IMR-90 (cell line): ENCODE measurements at regions not wholly inside any gene's neighbourhood (a gene's known extent, or its start where the extent isn't known, plus 50 kb on each side); places are given as distances from the start of the nearest gene placed in this dataset.

Experiments used
- ATAC-seq: fragments of 200-7000 bp; cut with Tn5 transposase; 2 replicates; pipeline ENCODE4 v1.9.1; 2020; ENCODE audit warnings: low read depth, mild to moderate bottlenecking, moderate library complexity
- BruUV-seq: library from RNA; stranded (reverse); fragments of 400-500 nt; replicated peaks from 2 replicates; lab custom pipeline; 2021; lab: Mats Ljungman, UMichigan
- CTCF ChIA-PET: fragments of 300-600 bp; formaldehyde crosslinking; extraction: SDS; loops from one replicate; lab custom pipeline; 2021; ENCODE audit warnings: antibody characterized with exemption; lab: Yijun Ruan, JAX
- POLR2A ChIA-PET: fragments of 300-600 bp; sonication (Branson Sonifier 250); formaldehyde crosslinking; loops from one replicate; lab custom pipeline; 2022; ENCODE audit warnings: antibody characterized with exemption; ENCODE audit not compliant: unreplicated experiment; lab: Charles Lee
- DNase-seq: peaks from one replicate; pipeline ENCODE4 v3.0.0; 2013
- H2AFZ ChIP-seq: replicated peaks from 2 replicates; pipeline ENCODE3; 2013; ENCODE audit warnings: low read length, mild to moderate bottlenecking; ENCODE audit not compliant: poor library complexity
- H2AK5ac ChIP-seq: 2 replicates; pipeline ENCODE4 v1.6.1; 2013; ENCODE audit warnings: low read depth, low read length, inconsistent platforms
- H2AK9ac ChIP-seq: replicated peaks from 2 replicates; pipeline ENCODE3; 2013; ENCODE audit warnings: mild to moderate bottlenecking, low read depth, low read length, moderate library complexity; ENCODE audit not compliant: poor library complexity
- H2BK120ac ChIP-seq: 2 replicates; pipeline ENCODE4 v1.6.1; 2013; ENCODE audit warnings: low read depth, low read length, inconsistent platforms
- H2BK15ac ChIP-seq: 3 replicates; pipeline ENCODE4 v1.6.1; 2013; ENCODE audit warnings: low read depth, low read length, inconsistent platforms
- H2BK20ac ChIP-seq: 2 replicates; pipeline ENCODE4 v1.6.1; 2013; ENCODE audit warnings: low read depth, mild to moderate bottlenecking, inconsistent platforms, low read length, moderate library complexity
- H2BK5ac ChIP-seq: 2 replicates; pipeline ENCODE4 v1.6.1; 2013; ENCODE audit warnings: mild to moderate bottlenecking, low read depth, low read length, inconsistent platforms; ENCODE audit not compliant: poor library complexity, severe bottlenecking
- H3K14ac ChIP-seq: replicated peaks from 2 replicates; pipeline ENCODE4 v1.6.1; 2013; ENCODE audit warnings: low read depth, low read length, inconsistent platforms
- H3K18ac ChIP-seq: 2 replicates; pipeline ENCODE4 v1.6.1; 2013; ENCODE audit warnings: low read depth, low read length, control low read depth
- H3K23ac ChIP-seq: 2 replicates; pipeline ENCODE4 v1.6.1; 2013; ENCODE audit warnings: low read depth, low read length, inconsistent platforms
- H3K27ac ChIP-seq: 2 replicates; pipeline ENCODE4 v1.5.1; 2013; ENCODE audit warnings: mild to moderate bottlenecking, control low read depth, low read length; ENCODE audit not compliant: insufficient read depth
- H3K27me3 ChIP-seq: 2 replicates; pipeline ENCODE4 v1.6.1; 2013; ENCODE audit warnings: low read length; ENCODE audit not compliant: control insufficient read depth, insufficient read depth
- H3K36me3 ChIP-seq: 2 replicates; pipeline ENCODE4 v1.6.1; 2013; ENCODE audit warnings: low read length, mixed read lengths; ENCODE audit not compliant: control insufficient read depth, insufficient read depth
- H3K4ac ChIP-seq: 2 replicates; pipeline ENCODE4 v1.6.1; 2013; ENCODE audit warnings: low read depth, low read length, inconsistent platforms
- H3K4me1 ChIP-seq: 2 replicates; pipeline ENCODE4 v1.6.1; 2013; ENCODE audit warnings: low read length, mixed read lengths; ENCODE audit not compliant: control insufficient read depth, insufficient read depth
- H3K4me2 ChIP-seq: 2 replicates; pipeline ENCODE4 v1.6.1; 2013; ENCODE audit warnings: low read depth, mild to moderate bottlenecking, control low read depth, low read length, moderate library complexity
- H3K4me3 ChIP-seq: 2 replicates; pipeline ENCODE4 v1.5.1; 2013; ENCODE audit warnings: low read depth, mild to moderate bottlenecking, control low read depth, low read length, moderate library complexity; ENCODE audit not compliant: insufficient read depth
- H3K56ac ChIP-seq: 2 replicates; pipeline ENCODE4 v1.6.1; 2013; ENCODE audit warnings: low read length, inconsistent platforms; ENCODE audit not compliant: insufficient read depth; ENCODE audit errors: extremely low read depth
- H3K79me1 ChIP-seq, 2 experiments: 2 replicates each; pipeline ENCODE4 v1.6.1; 2013; ENCODE audit warnings: low read length in 2 of 2, inconsistent platforms in 1 of 2, low read depth in 1 of 2
- H3K9ac ChIP-seq: 2 replicates; pipeline ENCODE4 v1.6.1; 2013; ENCODE audit warnings: low read depth, low read length, control low read depth
- H3K9me1 ChIP-seq: 2 replicates; pipeline ENCODE4 v1.6.1; 2013; ENCODE audit warnings: low read length, inconsistent platforms; ENCODE audit not compliant: insufficient read depth
- H3K9me3 ChIP-seq: 2 replicates; pipeline ENCODE4 v1.6.1; 2013; ENCODE audit warnings: low read length; ENCODE audit not compliant: control insufficient read depth, insufficient read depth
- H4K20me1 ChIP-seq: 2 replicates; pipeline ENCODE4 v1.6.1; 2013; ENCODE audit warnings: low read length, inconsistent platforms; ENCODE audit not compliant: insufficient read depth
- H4K5ac ChIP-seq: 2 replicates; pipeline ENCODE4 v1.6.1; 2013; ENCODE audit warnings: mild to moderate bottlenecking, low read depth, low read length, control low read depth
- H4K8ac ChIP-seq, 2 experiments: 2 replicates each; pipeline ENCODE4 v1.6.1; 2013; ENCODE audit warnings: low read depth in 2 of 2, low read length in 2 of 2, control low read depth in 1 of 2, inconsistent platforms in 1 of 2
- H4K91ac ChIP-seq: 2 replicates; pipeline ENCODE4 v1.6.1; 2013; ENCODE audit warnings: low read depth, low read length, inconsistent platforms; ENCODE audit not compliant: insufficient read depth
- BHLHE40 ChIP-seq: fragments of 150-350 bp; IDR thresholded peaks from 2 replicates; pipeline ENCODE4 v1.6.1; 2016; ENCODE audit warnings: mild to moderate bottlenecking, low read depth, low read length
- CEBPB ChIP-seq: IDR thresholded peaks from 2 replicates; pipeline ENCODE4 v1.6.1; 2012; ENCODE audit warnings: low read depth, low read length, improper control_type of control experiment
- FOS ChIP-seq: fragments of 150-350 bp; IDR thresholded peaks from 2 replicates; pipeline ENCODE4 v1.6.1; 2016; ENCODE audit warnings: low read depth, low read length
- MAFK ChIP-seq: IDR thresholded peaks from 2 replicates; pipeline ENCODE4 v1.6.1; 2012; ENCODE audit warnings: low read depth, low read length, improper control_type of control experiment
- MAZ ChIP-seq: IDR thresholded peaks from 2 replicates; pipeline ENCODE4 v1.6.1; 2012; ENCODE audit warnings: low read depth, mild to moderate bottlenecking, low read length, improper control_type of control experiment, moderate library complexity, borderline replicate concordance
- RFX5 ChIP-seq: IDR thresholded peaks from 2 replicates; pipeline ENCODE4 v1.8.0; 2012; ENCODE audit warnings: low read depth, mild to moderate bottlenecking, low read length, moderate library complexity
- SMC3 ChIP-seq: fragments of 150-350 bp; IDR thresholded peaks from 2 replicates; pipeline ENCODE4 v1.6.1; 2016; ENCODE audit warnings: low read depth, mild to moderate bottlenecking, antibody characterized with exemption, low read length, moderate library complexity
- WGBS, 2 experiments: methylation state at CpG; one replicate each; pipeline versions ENCODE4 v1.1.5 to v1.1.7; 2013; ENCODE audit warnings: missing lambda C conversion rate in 2 of 2; ENCODE audit not compliant: insufficient read length in 1 of 2; ENCODE audit errors: extremely low coverage in 2 of 2; 5-methylcytosine and 5-hydroxymethylcytosine counted together
- dilution Hi-C: fragments of 300-500 bp; cut with HindIII; formaldehyde crosslinking; loops from one replicate; pipeline ENCODE4 v1.14.3; 2018; ENCODE audit warnings: low sequenced_read_pairs; ENCODE audit not compliant: unreplicated experiment
- in situ Hi-C: fragments of 300-500 bp; cut with MboI; formaldehyde crosslinking; loops from 3 replicates; pipeline ENCODE4 v1.14.3; 2019; ENCODE audit warnings: low sequenced_read_pairs, inconsistent platforms, mixed read lengths
- intact Hi-C: fragments of 100-400 bp; cut with micrococcal nuclease; formaldehyde crosslinking; loops from 2 replicates; pipeline ENCODE4 v1.10.0; 2022

GRCh38 chr4:176548571-176548970 lies 228.8 kb downstream of the SPCS3 start:
- peak overlapping the region; percentile 81 for H2BK120ac ChIP-seq
- DNase-seq (peak; percentile 90), ATAC-seq (peak; percentile 75)
- peak overlapping the region; percentile 91; the same call in 1 of the 2 replicates for H2AK5ac ChIP-seq
- ChIA-PET POLR2A (no interaction called here), CTCF (interaction anchor here (0.8 to 1.0 kb wide), 2 partner anchors 384 to 633 kb away, joined by 3 to 4 read pairs; no protein-coding TSS in a partner anchor)
- dilution Hi-C loops = no loop called here
- H4K8ac ChIP-seq = peak overlapping the region in 1 of 2 experiments; percentile 74; a peak in 2 of 4 replicates
- H4K5ac ChIP-seq = peak overlapping the region; percentile 61; the same call in 1 of the 2 replicates
- H3K9me1 ChIP-seq = peaks cover 11% of the 10 kb centered on the region
- no peaks in the 10 kb centered on the region for H3K79me1 ChIP-seq
- in situ Hi-C loops = no loop called here
- peak overlapping the region; percentile 6; the same call in 1 of the 2 replicates for H3K23ac ChIP-seq
- no peak overlapping the region for H3K27ac ChIP-seq
- no peaks in the 10 kb centered on the region for H3K36me3 ChIP-seq
- no peak overlapping the region for H2AFZ ChIP-seq
- peak overlapping the region; percentile 85; the same call in 1 of the 2 replicates for H3K18ac ChIP-seq
- peak overlapping the region; percentile 73 for H4K91ac ChIP-seq
- WGBS, 2 experiments = no CpG with 5 or more reads among the region's 4 CpGs
- TF ChIP-seq BHLHE40 = no peak
- no peak for TF ChIP-seq SMC3
- TF ChIP-seq RFX5 = no peak
- TF ChIP-seq CEBPB = 0 out of 2 replicates have a peak, but pooled peaks have one; percentile 29
- peak; percentile 46; the same call in 1 of the 2 replicates for TF ChIP-seq FOS
- no peak for TF ChIP-seq MAZ
- peak; percentile 36; the same call in 1 of the 2 replicates for TF ChIP-seq MAFK
- H2BK15ac ChIP-seq = peak overlapping the region; percentile 84; the same call in 1 of the 3 replicates
- H3K4me2 ChIP-seq = peak overlapping the region; percentile 70; the same call in 1 of the 2 replicates
- BruUV-seq = no TSS peak
- no peaks in the 10 kb centered on the region for H4K20me1 ChIP-seq
- peaks cover 14% of the 10 kb centered on the region for H3K4me1 ChIP-seq
- H3K14ac ChIP-seq = peak overlapping the region; percentile 69; the same call in 1 of the 2 replicates
- peak overlapping the region; percentile 89 for H2BK20ac ChIP-seq
- intact Hi-C loops = loop anchor here (5.0 kb wide), 2 partner anchors 106 to 171 kb away; no protein-coding TSS in a partner anchor
- H2BK5ac ChIP-seq = peak overlapping the region; percentile 90
- H3K9ac ChIP-seq = no peak overlapping the region
- no peaks in the 10 kb centered on the region for H3K27me3 ChIP-seq
- H3K4ac ChIP-seq = peak overlapping the region; percentile 82; the same call in 1 of the 2 replicates
- no peak overlapping the region for H3K4me3 ChIP-seq
- no peaks in the 10 kb centered on the region for H3K9me3 ChIP-seq
- H3K56ac ChIP-seq = no peak overlapping the region
- H2AK9ac ChIP-seq = no peak overlapping the region
